H4 (cell line): ENCODE measurements at regions not wholly inside any gene's neighbourhood (a gene's known extent, or its start where the extent isn't known, plus 50 kb on each side); places are given as distances from the start of the nearest gene placed in this dataset.
"Not testable (repeated sequence)": the region's sequence is repeated elsewhere in the genome, so short reads cannot be mapped to it uniquely, and the experiment has no call there.

Experiments used
- DNase-seq: peaks from one replicate; pipeline ENCODE4 v3.0.0-alpha.2; 2015; ENCODE audit warnings: low spot score

DNA sequence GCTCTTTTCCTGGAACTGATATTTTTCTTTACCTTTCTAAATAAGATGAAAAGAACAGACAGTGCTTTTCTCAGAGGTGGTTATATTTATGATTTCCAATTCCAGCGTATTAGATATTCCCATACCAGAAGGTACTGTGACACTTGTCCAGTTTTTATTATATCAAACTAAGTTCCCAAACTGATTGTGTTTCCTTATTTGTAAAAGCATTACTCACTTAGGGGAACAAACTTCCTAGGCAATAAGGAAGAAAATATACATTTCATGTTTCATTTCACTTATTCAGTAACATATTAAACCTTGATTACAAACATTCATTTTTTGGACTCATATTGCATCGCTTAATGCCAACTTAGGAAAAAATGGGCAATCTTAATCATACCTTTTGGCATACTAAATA lies 1480.0 kb upstream of the NUDT12 start:
- DNase-seq, result no peak

- DNase-seq, result not testable (repeated sequence)
These were observed 1474.2 kb upstream of the NUDT12 start for GRCh38 chr5:105036814-105037213.

DNA sequence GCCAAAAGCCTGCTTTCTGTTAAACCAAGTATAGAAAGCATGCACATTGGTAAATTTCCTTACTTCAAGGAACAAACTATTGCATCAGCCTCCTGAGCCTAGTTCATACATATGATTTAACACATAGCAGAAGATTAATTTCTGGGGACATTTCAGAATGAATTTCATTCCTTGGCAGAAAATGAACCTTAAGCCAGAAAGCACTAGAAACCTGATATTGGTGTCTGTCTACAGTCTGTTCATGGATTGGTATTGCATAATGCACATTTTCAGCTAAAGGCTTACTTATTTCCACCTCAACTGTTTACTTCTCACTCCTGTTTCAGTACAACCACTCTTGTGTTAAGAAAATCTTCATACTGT lies 1471.8 kb upstream of the NUDT12 start:
- peak; percentile 12 for DNase-seq

DNA sequence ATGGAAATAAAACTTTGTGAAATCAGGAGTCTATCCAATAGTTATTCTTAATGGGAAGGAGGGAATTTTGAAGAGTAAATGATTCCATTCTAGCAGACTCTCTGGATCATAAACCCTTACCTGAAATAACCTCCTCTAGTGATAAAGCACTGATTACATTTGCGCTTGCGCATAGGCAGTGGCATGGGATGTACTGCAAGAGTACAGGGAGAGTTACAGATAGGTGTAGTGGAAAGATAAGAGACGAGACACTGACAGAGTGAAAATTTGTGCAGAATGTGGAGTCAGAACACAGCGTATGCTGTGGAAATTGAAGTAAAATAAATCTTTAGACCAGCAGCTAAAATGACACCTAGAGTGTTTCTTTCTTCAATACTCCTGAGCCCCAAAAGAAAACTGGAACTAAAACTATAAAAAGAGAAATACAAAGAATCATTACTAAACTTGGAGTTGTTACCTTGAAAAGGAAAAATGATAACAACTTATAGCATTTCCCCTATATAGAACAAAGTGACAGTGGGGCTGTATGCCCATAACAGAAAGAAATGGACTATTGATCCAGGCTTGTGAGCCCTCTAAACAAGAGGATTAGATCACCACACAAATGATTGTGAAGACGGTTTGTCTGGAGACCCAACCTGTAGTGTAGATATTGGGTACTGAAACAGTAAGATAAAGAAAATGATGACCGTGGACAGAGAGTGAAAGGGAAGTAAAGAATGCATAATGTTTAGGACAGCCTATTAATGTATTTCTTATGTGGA lies 1471.2 kb upstream of the NUDT12 start:
- no peak for DNase-seq

GRCh38 chr5:105032917-105033316 lies 1470.3 kb upstream of the NUDT12 start:
- no peak for DNase-seq

DNA sequence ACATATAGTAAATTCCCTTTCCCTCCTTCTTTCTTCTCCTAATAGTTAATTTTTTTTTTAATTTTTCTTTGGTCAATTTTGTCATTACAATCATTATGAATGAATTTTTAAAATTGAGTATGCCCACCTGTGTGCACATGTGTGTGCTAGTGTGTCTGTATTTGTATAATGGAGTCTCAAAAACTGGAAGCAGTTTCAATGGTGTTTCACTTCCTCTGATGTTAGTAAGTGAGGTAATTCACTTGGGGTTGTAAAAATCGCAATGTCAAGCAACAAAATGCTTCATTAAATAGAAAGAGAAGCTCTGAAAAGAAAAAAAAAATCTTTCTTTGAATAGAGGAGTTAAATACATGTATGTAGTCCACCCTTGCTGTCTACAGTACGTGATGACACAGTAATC lies 1467.6 kb upstream of the NUDT12 start:
- no peak for DNase-seq

DNA sequence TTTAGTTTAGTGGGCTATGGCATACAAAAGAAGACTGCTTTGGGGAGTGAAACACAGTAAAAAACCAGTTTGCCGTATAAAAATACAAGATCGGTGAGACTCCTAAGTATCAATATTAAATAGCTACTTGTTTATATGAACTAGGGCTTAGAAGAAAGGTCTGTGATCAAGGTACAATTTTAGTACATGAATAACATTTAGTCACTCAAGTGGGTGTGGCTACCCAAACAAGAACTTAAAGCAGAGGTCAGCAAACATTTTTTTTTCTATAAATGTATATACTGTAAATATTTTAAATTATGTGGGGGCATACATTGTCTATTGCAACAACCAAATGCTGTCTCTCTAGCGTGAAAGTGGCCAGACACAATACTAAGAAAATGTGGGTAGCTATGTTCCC lies 1452.5 kb upstream of the NUDT12 start:
- DNase-seq, result no peak

GRCh38 chr5:104998572-104998971 lies 1436.0 kb upstream of the NUDT12 start:
- DNase-seq, result no peak

DNA sequence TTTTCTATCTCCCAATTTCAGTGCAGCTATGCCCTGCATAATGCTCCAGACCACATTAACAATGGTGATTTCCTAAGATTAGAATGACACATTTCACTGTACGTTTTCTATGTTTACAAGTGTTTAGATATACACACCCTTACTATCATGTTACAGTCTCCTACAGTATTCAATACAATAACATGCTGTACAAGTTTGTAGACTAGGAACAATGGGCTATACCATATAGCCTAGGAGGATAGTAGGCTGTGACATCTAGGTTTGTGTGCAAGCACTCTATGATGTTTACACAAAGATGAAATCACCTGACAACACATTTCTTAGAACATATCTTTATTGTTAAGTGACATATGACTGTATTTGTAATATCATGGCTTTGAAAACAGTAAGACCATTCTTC lies 1435.6 kb upstream of the NUDT12 start:
- no peak for DNase-seq

GRCh38 chr5:104987074-104987473 lies 1424.5 kb upstream of the NUDT12 start:
- DNase-seq, result no peak

GRCh38 chr5:104977529-104977928 lies 1414.9 kb upstream of the NUDT12 start:
- DNase-seq, result no peak

- no peak for DNase-seq
These were observed 1405.3 kb upstream of the NUDT12 start for GRCh38 chr5:104967806-104968410.

- DNase-seq, result no peak
These were observed 1402.4 kb upstream of the NUDT12 start for GRCh38 chr5:104965006-104965405.

DNA sequence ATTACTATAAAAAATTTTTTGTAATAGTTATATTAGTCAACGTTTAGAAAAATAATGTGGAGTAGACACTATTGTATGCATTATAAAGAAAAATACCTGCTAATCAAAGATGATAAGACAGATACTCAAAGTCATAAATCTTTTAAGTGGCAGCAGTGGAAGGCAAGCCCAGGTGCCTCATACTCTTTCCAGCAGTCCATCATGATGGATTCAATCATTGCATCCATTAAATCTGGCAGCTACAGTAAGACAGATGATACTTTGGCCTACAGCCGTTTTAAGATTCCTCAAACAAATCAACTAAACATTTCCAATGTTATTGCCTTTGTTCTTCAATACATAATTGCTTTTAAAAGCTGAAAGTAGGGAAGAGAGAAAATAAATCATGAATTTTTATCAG lies 1392.9 kb upstream of the NUDT12 start:
- DNase-seq, result no peak

GRCh38 chr5:104952876-104953275 lies 1390.3 kb upstream of the NUDT12 start:
- no peak for DNase-seq

DNA sequence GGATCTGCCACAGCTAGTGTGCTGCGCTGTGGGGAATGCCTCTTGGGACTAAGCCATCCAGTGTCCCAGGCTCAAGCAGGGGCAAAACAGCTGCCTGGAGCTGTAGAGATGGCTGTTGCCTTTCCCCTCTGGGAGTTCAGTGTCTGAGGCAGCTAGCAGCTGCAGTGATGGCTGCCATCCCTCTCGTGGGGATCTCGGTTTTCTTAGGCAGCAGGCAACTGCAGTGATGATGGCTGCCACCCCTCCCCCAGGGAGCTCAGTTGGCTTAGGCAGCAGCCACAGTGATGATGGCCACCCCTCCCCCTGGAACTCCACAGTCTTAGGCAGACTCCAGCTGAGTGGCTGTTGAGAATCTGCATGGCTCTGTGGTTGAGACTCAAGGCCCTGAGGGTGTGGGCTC lies 1389.2 kb upstream of the NUDT12 start:
- peak; percentile 4 for DNase-seq

DNA sequence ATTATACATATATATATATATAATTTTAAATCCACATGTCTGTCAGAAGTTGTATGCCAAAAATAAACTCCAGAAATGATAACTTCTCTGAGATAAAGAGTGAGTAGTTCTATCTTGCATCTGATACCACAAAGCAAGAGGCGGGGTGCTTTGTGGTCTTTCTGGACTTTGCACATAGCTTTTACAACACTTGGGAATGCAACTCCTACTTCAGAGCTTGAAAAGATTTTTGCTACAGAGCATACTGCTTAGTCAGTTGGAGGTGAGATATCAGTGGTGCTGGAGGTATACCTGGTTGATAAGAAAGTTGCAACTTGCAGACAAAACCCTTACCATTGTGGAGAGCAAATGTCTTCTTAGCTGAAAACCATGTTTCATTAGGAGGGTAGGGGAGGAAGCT lies 1384.5 kb upstream of the NUDT12 start:
- no peak for DNase-seq

DNA sequence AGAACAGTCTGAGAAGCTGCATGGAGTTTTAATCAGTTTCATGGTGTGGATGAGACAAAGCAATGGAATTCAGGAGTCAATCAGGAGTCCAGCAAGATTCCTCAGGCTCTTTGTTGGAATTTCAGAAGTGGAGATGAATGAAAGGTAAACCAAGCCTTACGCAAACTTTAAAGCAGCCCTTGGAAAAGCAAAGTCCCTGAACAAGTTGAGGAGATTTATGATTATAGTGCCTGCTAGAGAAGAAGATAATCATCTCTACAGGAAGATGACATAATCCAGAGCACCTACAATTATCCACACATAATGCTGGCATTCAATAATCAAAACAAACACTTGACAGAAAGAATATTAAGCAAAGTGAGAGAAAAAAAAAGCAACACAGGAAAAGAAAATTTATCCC lies 1380.1 kb upstream of the NUDT12 start:
- no peak for DNase-seq

- no peak for DNase-seq
These were observed 1378.5 kb upstream of the NUDT12 start for GRCh38 chr5:104941030-104941645.

- no peak for DNase-seq
These were observed 1375.0 kb upstream of the NUDT12 start for GRCh38 chr5:104937598-104937997.

- no peak for DNase-seq
These were observed 1369.8 kb upstream of the NUDT12 start for GRCh38 chr5:104932431-104932830.

GRCh38 chr5:104928906-104929520 lies 1366.4 kb upstream of the NUDT12 start:
- DNase-seq, result no peak

- no peak for DNase-seq
These were observed 1352.6 kb upstream of the NUDT12 start for GRCh38 chr5:104915226-104915625.
